ENCODE measurements at regions not wholly inside any gene's neighbourhood (a gene's known extent, or its start where the extent isn't known, plus 50 kb on each side); places are given as distances from the start of the nearest gene placed in this dataset.

DNA sequence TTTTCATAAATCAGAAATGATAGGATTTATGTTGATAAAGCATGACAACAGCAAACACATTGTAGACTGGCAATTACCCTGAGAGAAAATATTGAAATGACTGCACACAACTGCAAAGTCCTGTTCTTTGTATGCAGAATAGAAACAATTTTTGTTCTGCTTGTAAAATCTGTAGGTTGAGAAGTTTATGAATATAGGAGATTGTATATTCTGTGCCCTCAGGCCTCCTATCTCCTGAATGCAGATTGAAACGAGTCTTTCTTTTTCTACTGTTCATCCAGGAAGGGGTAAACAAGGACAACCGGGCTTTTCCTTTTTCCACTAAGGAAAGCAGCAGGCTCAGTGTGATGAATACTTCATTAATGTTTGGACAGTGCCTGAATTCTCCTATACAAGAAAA, 95.0 kb upstream of the HAPLN1 start:
- no peak for TF ChIP-seq GATA2 (IDR thresholded peaks at IDR 0.05; ENCODE audit: low read depth, low read length)
- TF ChIP-seq GATA3 (IDR thresholded peaks at IDR 0.05; ENCODE audit: low read depth, low read length): no peak
